HepG2 (cell line): ENCODE measurements at regions not wholly inside any gene's neighbourhood (a gene's known extent, or its start where the extent isn't known, plus 50 kb on each side); places are given as distances from the start of the nearest gene placed in this dataset.

ENCODE experiments used
- ATAC-seq: fragments of 200-7000 bp; cut with Tn5 transposase; 3 replicates; pipeline ENCODE4 v1.9.1; 2020; ENCODE audit warnings: mild to moderate bottlenecking, moderate library complexity
- BruUV-seq: library from RNA; stranded (reverse); fragments of 400-500 nt; replicated peaks from 2 replicates; lab custom pipeline; 2021; lab: Mats Ljungman, UMichigan
- CTCF ChIA-PET: fragments of 300-600 bp; formaldehyde crosslinking; extraction: SDS; loops from one replicate; lab custom pipeline; 2021; ENCODE audit warnings: low total read pairs, inconsistent platforms, low intra/inter-chr PET ratio; lab: Yijun Ruan, JAX
- POLR2A ChIA-PET: fragments of 350-600 bp; sonication (Branson Sonifier 250); formaldehyde crosslinking; loops from one replicate; lab custom pipeline; 2020; ENCODE audit warnings: antibody characterized with exemption, inconsistent platforms; lab: Yijun Ruan, JAX
- DNase-seq: peaks from one replicate; pipeline ENCODE4 v3.0.0-alpha.2; 2015; ENCODE audit warnings: low spot score
- FAIRE-seq: peaks from 3 replicates; lab custom pipeline; 2011; peaks lifted over from hg19 to GRCh38; lab: Jason Lieb, UNC
- H2AFZ ChIP-seq: one replicate; pipeline ENCODE4 v1.6.1; 2011; ENCODE audit warnings: low read length, inconsistent platforms
- H3K27ac ChIP-seq: fragments of 300-600 bp; 3 replicates; pipeline ENCODE4 v1.8.0; 2011; ENCODE audit warnings: mixed run types, mild to moderate bottlenecking, mixed read lengths, low read length, inconsistent platforms; ENCODE audit not compliant: insufficient read depth; ENCODE audit errors: extremely low read length
- H3K27me3 ChIP-seq, 2 experiments: fragments of 200-600 bp in 1 of 2; 2 replicates in 1 of 2; 3 replicates in 1 of 2; pipeline versions ENCODE4 v1.6.0 to v1.8.0; 2011; ENCODE audit warnings: low read length in 2 of 2, mild to moderate bottlenecking in 2 of 2, moderate library complexity in 2 of 2, inconsistent platforms in 1 of 2; ENCODE audit not compliant: insufficient read depth in 2 of 2, control insufficient read depth in 1 of 2
- H3K36me3 ChIP-seq, 2 experiments: fragments of 200-600 bp in 1 of 2; replicated peaks in 1 of 2; 2 replicates in 1 of 2; 3 replicates in 1 of 2; pipeline versions ENCODE4 v1.5.1 to v1.8.0; 2011; ENCODE audit warnings: low read length in 2 of 2, inconsistent platforms in 1 of 2; ENCODE audit not compliant: insufficient read depth in 2 of 2, control insufficient read depth in 1 of 2
- H3K4me1 ChIP-seq: 2 replicates; pipeline ENCODE4 v1.5.1; 2012; ENCODE audit warnings: low read length, inconsistent platforms; ENCODE audit not compliant: insufficient read depth
- H3K4me2 ChIP-seq: 2 replicates; pipeline ENCODE4 v1.6.0; 2011; ENCODE audit warnings: low read depth, low read length, inconsistent platforms
- H3K4me3 ChIP-seq, 3 experiments: fragments of 200-600 bp in 1 of 3; sonication (generic), shearing (Covaris generic) in 1 of 3; replicated peaks in 1 of 3; 2 replicates each; pipeline ENCODE4 v1.5.1; 2011 to 2016; ENCODE audit warnings: low read length in 3 of 3, inconsistent platforms in 2 of 3, low read depth in 2 of 3, mild to moderate bottlenecking in 2 of 3, control low read depth in 1 of 3, mixed read lengths in 1 of 3; ENCODE audit not compliant: insufficient read depth in 1 of 3
- H3K79me2 ChIP-seq: one replicate; pipeline ENCODE4 v1.6.1; 2011; ENCODE audit warnings: low read length, inconsistent platforms; ENCODE audit not compliant: insufficient read depth
- H3K9ac ChIP-seq: 2 replicates; pipeline ENCODE4 v1.6.0; 2011; ENCODE audit warnings: mild to moderate bottlenecking, low read depth, low read length, inconsistent platforms; ENCODE audit not compliant: insufficient read depth
- H3K9me3 ChIP-seq: 2 replicates; pipeline ENCODE4 v1.5.1; 2012; ENCODE audit warnings: mild to moderate bottlenecking, low read length
- H4K20me1 ChIP-seq: 2 replicates; pipeline ENCODE4 v1.6.0; 2011; ENCODE audit warnings: inconsistent platforms, mild to moderate bottlenecking, low read length, moderate library complexity; ENCODE audit not compliant: insufficient read depth
- BCL6 ChIP-seq: IDR thresholded peaks from 2 replicates; pipeline ENCODE4 v1.6.1; 2016; ENCODE audit warnings: missing genetic modification reagents, missing compliant biosample characterization
- CBX2 ChIP-seq, 2 experiments: fragments of 200-600 bp in 1 of 2; sonication (generic); formaldehyde crosslinking in 1 of 2; IDR thresholded peaks; 2 replicates each; pipeline versions ENCODE4 v1.7.0 to v1.8.1; 2018 to 2022; ENCODE audit warnings: low read depth in 2 of 2, low read length in 1 of 2, mild to moderate bottlenecking in 1 of 2, missing genetic modification reagents in 1 of 2
- DPF2 ChIP-seq: sonication (generic); formaldehyde crosslinking; IDR thresholded peaks from 2 replicates; pipeline ENCODE4 v1.4.0; 2020; ENCODE audit warnings: mild to moderate bottlenecking, low read depth, missing genetic modification reagents, borderline replicate concordance
- JUNB ChIP-seq: sonication (generic); formaldehyde crosslinking; IDR thresholded peaks from 2 replicates; pipeline ENCODE4 v1.8.0; 2022; ENCODE audit warnings: missing genetic modification reagents, mild to moderate bottlenecking, borderline replicate concordance
- KLF12 ChIP-seq: sonication (generic); formaldehyde crosslinking; IDR thresholded peaks from 2 replicates; pipeline ENCODE4 v1.4.0; 2020; ENCODE audit warnings: missing genetic modification reagents, borderline replicate concordance
- RFX1 ChIP-seq: fragments of 450-650 bp; IDR thresholded peaks from 2 replicates; pipeline ENCODE4 v1.6.1; 2017
- RORA ChIP-seq: sonication (generic); formaldehyde crosslinking; IDR thresholded peaks from 2 replicates; pipeline ENCODE4 v1.5.0; 2020; ENCODE audit warnings: mild to moderate bottlenecking, missing genetic modification reagents, moderate library complexity
- SP4 ChIP-seq: sonication (generic); formaldehyde crosslinking; IDR thresholded peaks from 2 replicates; pipeline ENCODE4 v1.8.1; 2023; ENCODE audit warnings: mild to moderate bottlenecking, missing genetic modification reagents
- TEAD3 ChIP-seq: optimal IDR thresholded peaks from 2 replicates; pipeline ENCODE3; 2016; ENCODE audit warnings: borderline replicate concordance
- ZBTB3 ChIP-seq: sonication (generic); formaldehyde crosslinking; IDR thresholded peaks from 2 replicates; pipeline ENCODE4 v1.4.0; 2020; ENCODE audit warnings: low read depth, mild to moderate bottlenecking, moderate library complexity, missing genetic modification reagents, borderline replicate concordance
- ZFYVE20 ChIP-seq: sonication (generic); formaldehyde crosslinking; IDR thresholded peaks from 2 replicates; pipeline ENCODE4 v1.8.0; 2023; ENCODE audit warnings: low read depth, mild to moderate bottlenecking, moderate library complexity, missing genetic modification reagents, borderline replicate concordance
- ZIK1 ChIP-seq: sonication (generic); formaldehyde crosslinking; IDR thresholded peaks from 2 replicates; pipeline ENCODE4 v1.5.0; 2020; ENCODE audit warnings: mild to moderate bottlenecking, low read depth, missing genetic modification reagents, borderline replicate concordance
- ZNF251 ChIP-seq: sonication (generic); formaldehyde crosslinking; IDR thresholded peaks from 2 replicates; pipeline ENCODE4 v1.9.0; 2021; ENCODE audit warnings: mild to moderate bottlenecking, missing genetic modification reagents
- WGBS: methylation state at CpG from one replicate; pipeline ENCODE4 v1.1.6; 2017; ENCODE audit warnings: low lambda C conversion rate; 5-methylcytosine and 5-hydroxymethylcytosine counted together
- in situ Hi-C: cut with HindIII; loops from 2 replicates; pipeline ENCODE4 v1.10.0; 2017; ENCODE audit warnings: low pct_unique_long_range_greater_than_20kb; ENCODE audit not compliant: extremely low pct_ligation_motif_present
- intact Hi-C: fragments of 100-400 bp; cut with micrococcal nuclease; formaldehyde crosslinking; loops from one replicate; pipeline ENCODE4 v1.10.0; 2022; ENCODE audit not compliant: unreplicated experiment
- TF ChIP-seq, protein P1 (sequence below): sonication (generic); formaldehyde crosslinking; IDR thresholded peaks from 2 replicates; pipeline ENCODE4 v1.4.0; 2020; ENCODE audit warnings: missing genetic modification reagents
- TF ChIP-seq, protein P2 (sequence below): sonication (generic); formaldehyde crosslinking; conservative IDR thresholded peaks from 2 replicates; pipeline ENCODE4 v1.5.0; 2020; ENCODE audit warnings: missing genetic modification reagents

DNA sequence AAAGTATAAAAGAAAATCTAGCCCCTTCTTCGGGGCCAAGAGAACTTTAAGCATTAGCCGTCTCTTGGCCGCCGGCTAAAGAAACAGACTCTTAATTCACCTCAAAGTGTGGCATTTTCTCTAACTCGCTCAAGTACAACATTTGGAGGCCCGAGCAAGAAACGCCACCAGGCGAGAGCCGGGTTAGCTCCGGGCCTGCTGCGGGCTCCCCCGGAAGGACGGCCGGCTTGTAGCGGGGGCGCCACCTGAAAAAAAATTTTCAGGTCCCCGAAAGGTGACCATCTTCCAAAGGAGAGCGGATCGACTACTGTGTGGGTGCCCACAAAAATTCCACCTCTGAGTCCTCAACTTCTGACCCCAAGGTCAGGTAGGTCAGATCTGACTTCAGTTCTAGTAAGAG, 156.0 kb downstream of the DEFB131A start:
- Histone ChIP-seq H3K9me3 (no peaks in the 10 kb centered on the region), H3K4me2 (no peak overlapping the region), H4K20me1 (no peaks in the 10 kb centered on the region), H3K27ac (no peak overlapping the region), H2AFZ (no peak overlapping the region), H3K4me1 (no peaks in the 10 kb centered on the region), H3K79me2 (no peaks in the 10 kb centered on the region), H3K9ac (no peak overlapping the region), H3K27me3 (peaks cover 0 to 4% of the 10 kb centered on the region in 2 experiments; a peak in 1 of 5 replicates), H3K4me3 (no peak overlapping the region)
- CTCF ChIA-PET: no interaction called here
- in situ Hi-C loops: no loop called here
- no TSS peak for BruUV-seq
- no peak for TF ChIP-seq BCL6 (CRISPR knock-in tag)
- TF ChIP-seq KLF12: no peak
- no peak for TF ChIP-seq RORA (CRISPR knock-in tag)
- TF ChIP-seq ZIK1 (CRISPR knock-in tag): no peak
- no peak for TF ChIP-seq ZNF251 (CRISPR knock-in tag)
- no peak for TF ChIP-seq RFX1
- TF ChIP-seq SP4 (CRISPR knock-in tag): no peak
- TF ChIP-seq, all 625 proteins: peak for 0
- 51% methylated on average over 18 of the region's 19 CpGs for WGBS
- POLR2A ChIA-PET: no interaction called here
- ATAC-seq: no peak
- no peaks in the 10 kb centered on the region for H3K36me3 ChIP-seq
- FAIRE-seq: no peak
- DNase-seq: no peak
- intact Hi-C loops: no loop called here

DNA sequence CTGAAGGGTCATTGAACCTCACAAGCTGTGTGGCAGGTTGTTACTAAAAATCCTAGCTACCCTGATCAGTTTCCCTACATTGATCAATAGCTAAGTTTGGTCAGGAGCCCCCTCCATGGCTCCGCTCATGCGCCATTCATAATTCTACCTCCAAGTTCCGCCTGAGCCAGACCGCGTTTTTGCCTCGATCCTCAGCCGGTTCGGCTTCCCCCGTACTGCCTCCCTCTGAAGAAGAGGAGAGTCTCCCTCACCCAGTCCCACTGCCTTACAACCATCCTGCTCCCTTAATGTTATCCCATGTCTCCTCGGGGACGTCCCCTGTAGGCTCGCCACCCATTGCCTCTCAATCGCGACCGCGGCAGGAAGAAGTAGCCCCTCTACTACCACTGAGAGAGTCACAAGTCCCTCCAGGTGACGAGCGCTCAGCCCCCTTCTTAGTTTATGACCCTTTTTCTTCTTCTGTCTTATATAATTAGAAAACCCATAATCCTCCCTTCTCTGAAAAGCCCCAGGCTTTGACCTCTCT, 158.2 kb downstream of the DEFB131A start:
- FAIRE-seq (no peak), ATAC-seq (no peak), DNase-seq (no peak)
- H3K4me1 ChIP-seq: no peaks in the 10 kb centered on the region
- no peaks in the 10 kb centered on the region for H3K36me3 ChIP-seq
- no peak overlapping the region for H3K9ac ChIP-seq
- BruUV-seq: no TSS peak
- peaks cover 0 to 4% of the 10 kb centered on the region in 2 experiments; a peak in 1 of 5 replicates for H3K27me3 ChIP-seq
- ChIA-PET POLR2A (no interaction called here), CTCF (no interaction called here)
- H3K27ac ChIP-seq: no peak overlapping the region
- intact Hi-C loops (no loop called here), in situ Hi-C loops (no loop called here)
- no peak overlapping the region for H3K4me2 ChIP-seq
- no peaks in the 10 kb centered on the region for H3K9me3 ChIP-seq
- WGBS: 74% methylated on average over 18 of the region's 18 CpGs
- no peak overlapping the region for H3K4me3 ChIP-seq
- no peak overlapping the region for H2AFZ ChIP-seq
- no peaks in the 10 kb centered on the region for H4K20me1 ChIP-seq
- H3K79me2 ChIP-seq: no peaks in the 10 kb centered on the region
- TF ChIP-seq CBX2 (IDR thresholded peaks at IDR 0.05; ENCODE audit: low read depth, low read length): no peak
- TF ChIP-seq CBX2 (CRISPR knock-in tag; IDR thresholded peaks at IDR 0.05; ENCODE audit: low read depth): no peak
- TF ChIP-seq DPF2 (CRISPR knock-in tag): no peak
- TF ChIP-seq, protein P1, sequence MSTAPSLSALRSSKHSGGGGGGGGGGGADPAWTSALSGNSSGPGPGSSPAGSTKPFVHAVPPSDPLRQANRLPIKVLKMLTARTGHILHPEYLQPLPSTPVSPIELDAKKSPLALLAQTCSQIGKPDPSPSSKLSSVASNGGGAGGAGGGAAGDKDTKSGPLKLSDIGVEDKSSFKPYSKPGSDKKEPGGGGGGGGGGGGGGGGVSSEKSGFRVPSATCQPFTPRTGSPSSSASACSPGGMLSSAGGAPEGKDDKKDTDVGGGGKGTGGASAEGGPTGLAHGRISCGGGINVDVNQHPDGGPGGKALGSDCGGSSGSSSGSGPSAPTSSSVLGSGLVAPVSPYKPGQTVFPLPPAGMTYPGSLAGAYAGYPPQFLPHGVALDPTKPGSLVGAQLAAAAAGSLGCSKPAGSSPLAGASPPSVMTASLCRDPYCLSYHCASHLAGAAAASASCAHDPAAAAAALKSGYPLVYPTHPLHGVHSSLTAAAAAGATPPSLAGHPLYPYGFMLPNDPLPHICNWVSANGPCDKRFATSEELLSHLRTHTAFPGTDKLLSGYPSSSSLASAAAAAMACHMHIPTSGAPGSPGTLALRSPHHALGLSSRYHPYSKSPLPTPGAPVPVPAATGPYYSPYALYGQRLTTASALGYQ (CRISPR knock-in tag): no peak
- no peak for TF ChIP-seq ZBTB3
- TF ChIP-seq TEAD3 (CRISPR knock-in tag): no peak
- no peak for TF ChIP-seq JUNB
- no peak for TF ChIP-seq ZFYVE20 (CRISPR knock-in tag)
- TF ChIP-seq, protein P2, sequence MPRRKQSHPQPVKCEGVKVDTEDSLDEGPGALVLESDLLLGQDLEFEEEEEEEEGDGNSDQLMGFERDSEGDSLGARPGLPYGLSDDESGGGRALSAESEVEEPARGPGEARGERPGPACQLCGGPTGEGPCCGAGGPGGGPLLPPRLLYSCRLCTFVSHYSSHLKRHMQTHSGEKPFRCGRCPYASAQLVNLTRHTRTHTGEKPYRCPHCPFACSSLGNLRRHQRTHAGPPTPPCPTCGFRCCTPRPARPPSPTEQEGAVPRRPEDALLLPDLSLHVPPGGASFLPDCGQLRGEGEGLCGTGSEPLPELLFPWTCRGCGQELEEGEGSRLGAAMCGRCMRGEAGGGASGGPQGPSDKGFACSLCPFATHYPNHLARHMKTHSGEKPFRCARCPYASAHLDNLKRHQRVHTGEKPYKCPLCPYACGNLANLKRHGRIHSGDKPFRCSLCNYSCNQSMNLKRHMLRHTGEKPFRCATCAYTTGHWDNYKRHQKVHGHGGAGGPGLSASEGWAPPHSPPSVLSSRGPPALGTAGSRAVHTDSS (CRISPR knock-in tag): no peak
- no peak for TF ChIP-seq RFX1
